SK-N-SH treated with all-trans-retinoic acid at 6 μM for 48 hours (cell line): ENCODE measurements at regions not wholly inside any gene's neighbourhood (a gene's known extent, or its start where the extent isn't known, plus 50 kb on each side); places are given as distances from the start of the nearest gene placed in this dataset.
A peak's percentile ranks its signal among the peaks of the same experiment; 100 is the strongest.

Experiments used
- ATAC-seq: fragments of 200-7000 bp; cut with Tn5 transposase; 3 replicates; pipeline ENCODE4 v1.9.1; 2020; ENCODE audit warnings: mild to moderate bottlenecking, moderate library complexity
- ARNTL ChIP-seq: fragments of 450-650 bp; formaldehyde crosslinking; IDR thresholded peaks from 2 replicates; pipeline ENCODE4 v1.5.0; 2020; ENCODE audit warnings: low read depth, mild to moderate bottlenecking, moderate library complexity, borderline replicate concordance
- BACH2 ChIP-seq: fragments of 250-450 bp; sonication (Bioruptor Pico); IDR thresholded peaks from 2 replicates; pipeline ENCODE4 v1.9.0; 2021; ENCODE audit warnings: mild to moderate bottlenecking, borderline replicate concordance
- CSDC2 ChIP-seq: fragments of 250-450 bp; sonication (Bioruptor Pico); IDR thresholded peaks from 2 replicates; pipeline ENCODE4 v1.5.0; 2020; ENCODE audit warnings: mild to moderate bottlenecking, moderate library complexity
- ISL1 ChIP-seq: fragments of 250-450 bp; sonication (Bioruptor Pico); IDR thresholded peaks from 2 replicates; pipeline ENCODE4 v2.1.2; 2022; ENCODE audit warnings: mild to moderate bottlenecking, moderate library complexity
- PPARA ChIP-seq: fragments of 250-450 bp; sonication (Bioruptor Pico); IDR thresholded peaks from 2 replicates; pipeline ENCODE4 v1.5.0; 2020; ENCODE audit warnings: mild to moderate bottlenecking, borderline replicate concordance
- SNAI2 ChIP-seq: fragments of 250-450 bp; sonication (Bioruptor Pico); IDR thresholded peaks from 2 replicates; pipeline ENCODE4 v1.5.0; 2020; ENCODE audit warnings: mild to moderate bottlenecking, moderate library complexity
- TOX ChIP-seq: fragments of 250-450 bp; sonication (Bioruptor Pico); IDR thresholded peaks from 2 replicates; pipeline ENCODE4 v1.8.0; 2021; ENCODE audit warnings: mild to moderate bottlenecking, moderate library complexity, borderline replicate concordance
- ZC3H10 ChIP-seq: fragments of 250-450 bp; sonication (Bioruptor Pico); IDR thresholded peaks from 2 replicates; pipeline ENCODE4 v1.5.1; 2021; ENCODE audit warnings: mild to moderate bottlenecking, moderate library complexity
- ZFP3 ChIP-seq: fragments of 250-450 bp; sonication (Bioruptor Pico); IDR thresholded peaks from 2 replicates; pipeline ENCODE4 v1.5.0; 2020; ENCODE audit warnings: mild to moderate bottlenecking, moderate library complexity
- ZFP30 ChIP-seq: fragments of 450-650 bp; formaldehyde crosslinking; IDR thresholded peaks from 2 replicates; pipeline ENCODE4 v1.5.0; 2022; ENCODE audit warnings: mild to moderate bottlenecking, moderate library complexity
- ZNF565 ChIP-seq: fragments of 450-650 bp; formaldehyde crosslinking; conservative IDR thresholded peaks from 2 replicates; pipeline ENCODE4 v1.5.0; 2020; ENCODE audit warnings: low read depth, mild to moderate bottlenecking, moderate library complexity
- ZNF70 ChIP-seq: fragments of 450-650 bp; formaldehyde crosslinking; IDR thresholded peaks from 2 replicates; pipeline ENCODE4 v1.5.0; 2020; ENCODE audit warnings: mild to moderate bottlenecking, moderate library complexity
- ZNF8 ChIP-seq: fragments of 450-650 bp; formaldehyde crosslinking; IDR thresholded peaks from 2 replicates; pipeline ENCODE4 v1.5.0; 2020; ENCODE audit warnings: mild to moderate bottlenecking, moderate library complexity
- TF ChIP-seq, protein P1 (sequence below): fragments of 250-450 bp; sonication (Bioruptor Pico); IDR thresholded peaks from 2 replicates; pipeline ENCODE4 v1.5.1; 2020; ENCODE audit warnings: low read depth, mild to moderate bottlenecking, moderate library complexity
- TF ChIP-seq, protein P2 (sequence below): fragments of 250-450 bp; sonication (Bioruptor Pico); IDR thresholded peaks from 2 replicates; pipeline ENCODE4 v1.5.1; 2021; ENCODE audit warnings: mild to moderate bottlenecking, moderate library complexity
- TF ChIP-seq, protein P3 (sequence below): fragments of 250-450 bp; sonication (Bioruptor Pico); IDR thresholded peaks from 2 replicates; pipeline ENCODE4 v1.8.0; 2020; ENCODE audit warnings: mild to moderate bottlenecking, moderate library complexity, borderline replicate concordance
- TF ChIP-seq, protein P4 (sequence below): fragments of 250-450 bp; sonication (Bioruptor Pico); IDR thresholded peaks from 2 replicates; pipeline ENCODE4 v1.8.0; 2021; ENCODE audit warnings: low read depth, mild to moderate bottlenecking, moderate library complexity, borderline replicate concordance
- TF ChIP-seq, protein P5 (sequence below): fragments of 250-450 bp; sonication (Bioruptor Pico); IDR thresholded peaks from 2 replicates; pipeline ENCODE4 v1.5.0; 2020; ENCODE audit warnings: mild to moderate bottlenecking, moderate library complexity

DNA sequence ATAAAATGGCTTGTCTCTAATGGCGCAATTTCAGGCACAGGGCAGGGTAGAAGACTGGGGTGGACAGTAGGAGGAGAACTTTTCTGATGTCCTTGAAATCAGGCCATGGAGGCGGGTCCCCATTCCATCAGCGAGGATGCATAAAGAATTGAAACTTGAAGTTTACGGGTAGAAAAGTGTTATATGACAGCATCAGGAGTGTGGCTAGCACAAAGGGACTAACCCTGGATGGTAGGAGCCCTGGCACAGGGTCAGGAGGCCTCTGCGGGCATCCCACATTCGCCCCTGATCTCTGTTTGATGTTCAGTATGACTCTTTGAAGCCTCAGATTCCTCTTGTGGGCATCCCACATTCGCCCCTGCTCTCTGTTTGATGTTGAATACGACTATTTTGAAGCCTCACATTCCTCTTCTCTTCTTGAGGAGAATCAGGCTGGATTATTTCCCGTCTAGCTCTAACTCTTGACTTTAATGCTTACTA, 94.8 kb upstream of the ADRA1B start:
- ATAC-seq, result no peak
- TF ChIP-seq ARNTL (CRISPR knock-in tag) (no peak), BACH2 (CRISPR knock-in tag) (no peak), ZNF8 (no peak)
- TF ChIP-seq, protein P1, sequence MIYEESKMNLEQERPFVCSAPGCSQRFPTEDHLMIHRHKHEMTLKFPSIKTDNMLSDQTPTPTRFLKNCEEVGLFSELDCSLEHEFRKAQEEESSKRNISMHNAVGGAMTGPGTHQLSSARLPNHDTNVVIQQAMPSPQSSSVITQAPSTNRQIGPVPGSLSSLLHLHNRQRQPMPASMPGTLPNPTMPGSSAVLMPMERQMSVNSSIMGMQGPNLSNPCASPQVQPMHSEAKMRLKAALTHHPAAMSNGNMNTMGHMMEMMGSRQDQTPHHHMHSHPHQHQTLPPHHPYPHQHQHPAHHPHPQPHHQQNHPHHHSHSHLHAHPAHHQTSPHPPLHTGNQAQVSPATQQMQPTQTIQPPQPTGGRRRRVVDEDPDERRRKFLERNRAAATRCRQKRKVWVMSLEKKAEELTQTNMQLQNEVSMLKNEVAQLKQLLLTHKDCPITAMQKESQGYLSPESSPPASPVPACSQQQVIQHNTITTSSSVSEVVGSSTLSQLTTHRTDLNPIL, result no peak

DNA sequence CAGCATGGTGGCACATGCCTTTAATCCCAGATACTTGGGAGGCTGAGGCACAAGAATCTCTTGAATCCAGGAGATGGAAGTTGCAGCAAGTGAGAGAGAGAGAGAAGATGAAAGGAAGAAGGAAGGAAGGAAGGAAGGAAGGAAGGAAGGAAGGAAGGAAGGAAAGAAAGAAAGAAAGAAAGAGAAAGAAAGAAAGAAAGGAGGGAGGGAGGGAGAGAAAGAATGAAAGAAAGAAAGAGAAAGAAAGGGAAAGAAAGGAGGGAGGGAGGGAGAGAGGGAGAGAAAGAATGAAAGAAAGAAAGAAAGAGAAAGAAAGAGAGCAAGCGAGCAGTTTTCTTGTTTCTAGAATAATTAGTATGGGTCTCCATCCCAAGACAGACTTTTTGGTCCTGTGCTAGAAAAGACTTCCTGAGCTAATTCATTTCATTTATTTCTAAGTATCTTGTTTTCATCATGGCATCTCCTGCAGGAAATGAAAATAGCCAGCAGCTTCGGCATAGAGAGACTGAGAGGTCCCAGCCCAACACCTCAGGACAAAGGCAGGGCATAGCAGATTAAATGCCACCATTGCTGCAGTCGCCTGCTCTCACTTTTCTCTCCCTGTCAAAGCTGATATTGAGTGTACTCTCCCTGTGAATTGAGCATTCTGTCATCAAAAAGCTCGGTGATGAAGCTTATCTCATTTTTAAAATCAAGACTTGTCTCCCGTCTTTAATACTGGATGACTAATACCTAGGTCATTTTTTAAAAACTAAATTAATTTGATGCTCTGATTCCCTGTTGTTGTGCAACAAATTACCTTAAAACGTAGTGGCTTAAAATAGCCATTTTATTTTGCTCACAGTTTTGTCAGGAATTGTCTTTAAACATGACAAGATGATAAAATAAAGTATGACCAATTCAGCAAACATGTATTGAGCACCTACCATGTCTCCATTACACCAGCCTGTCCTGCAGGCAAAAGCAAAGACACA, 91.8 kb upstream of the ADRA1B start:
- peak; percentile 54 for ATAC-seq
- TF ChIP-seq ARNTL (CRISPR knock-in tag), result no peak
- TF ChIP-seq ISL1 (CRISPR knock-in tag), result no peak
- TF ChIP-seq ZFP3, result no peak
- TF ChIP-seq ZNF8, result no peak
- TF ChIP-seq, protein P2, sequence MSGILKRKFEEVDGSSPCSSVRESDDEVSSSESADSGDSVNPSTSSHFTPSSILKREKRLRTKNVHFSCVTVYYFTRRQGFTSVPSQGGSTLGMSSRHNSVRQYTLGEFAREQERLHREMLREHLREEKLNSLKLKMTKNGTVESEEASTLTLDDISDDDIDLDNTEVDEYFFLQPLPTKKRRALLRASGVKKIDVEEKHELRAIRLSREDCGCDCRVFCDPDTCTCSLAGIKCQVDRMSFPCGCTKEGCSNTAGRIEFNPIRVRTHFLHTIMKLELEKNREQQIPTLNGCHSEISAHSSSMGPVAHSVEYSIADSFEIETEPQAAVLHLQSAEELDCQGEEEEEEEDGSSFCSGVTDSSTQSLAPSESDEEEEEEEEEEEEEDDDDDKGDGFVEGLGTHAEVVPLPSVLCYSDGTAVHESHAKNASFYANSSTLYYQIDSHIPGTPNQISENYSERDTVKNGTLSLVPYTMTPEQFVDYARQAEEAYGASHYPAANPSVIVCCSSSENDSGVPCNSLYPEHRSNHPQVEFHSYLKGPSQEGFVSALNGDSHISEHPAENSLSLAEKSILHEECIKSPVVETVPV (CRISPR knock-in tag), result no peak
- TF ChIP-seq, protein P3, sequence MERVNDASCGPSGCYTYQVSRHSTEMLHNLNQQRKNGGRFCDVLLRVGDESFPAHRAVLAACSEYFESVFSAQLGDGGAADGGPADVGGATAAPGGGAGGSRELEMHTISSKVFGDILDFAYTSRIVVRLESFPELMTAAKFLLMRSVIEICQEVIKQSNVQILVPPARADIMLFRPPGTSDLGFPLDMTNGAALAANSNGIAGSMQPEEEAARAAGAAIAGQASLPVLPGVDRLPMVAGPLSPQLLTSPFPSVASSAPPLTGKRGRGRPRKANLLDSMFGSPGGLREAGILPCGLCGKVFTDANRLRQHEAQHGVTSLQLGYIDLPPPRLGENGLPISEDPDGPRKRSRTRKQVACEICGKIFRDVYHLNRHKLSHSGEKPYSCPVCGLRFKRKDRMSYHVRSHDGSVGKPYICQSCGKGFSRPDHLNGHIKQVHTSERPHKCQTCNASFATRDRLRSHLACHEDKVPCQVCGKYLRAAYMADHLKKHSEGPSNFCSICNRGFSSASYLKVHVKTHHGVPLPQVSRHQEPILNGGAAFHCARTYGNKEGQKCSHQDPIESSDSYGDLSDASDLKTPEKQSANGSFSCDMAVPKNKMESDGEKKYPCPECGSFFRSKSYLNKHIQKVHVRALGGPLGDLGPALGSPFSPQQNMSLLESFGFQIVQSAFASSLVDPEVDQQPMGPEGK, result no peak
- no peak for TF ChIP-seq ZFP30
- no peak for TF ChIP-seq BACH2 (CRISPR knock-in tag)
- TF ChIP-seq, protein P4, sequence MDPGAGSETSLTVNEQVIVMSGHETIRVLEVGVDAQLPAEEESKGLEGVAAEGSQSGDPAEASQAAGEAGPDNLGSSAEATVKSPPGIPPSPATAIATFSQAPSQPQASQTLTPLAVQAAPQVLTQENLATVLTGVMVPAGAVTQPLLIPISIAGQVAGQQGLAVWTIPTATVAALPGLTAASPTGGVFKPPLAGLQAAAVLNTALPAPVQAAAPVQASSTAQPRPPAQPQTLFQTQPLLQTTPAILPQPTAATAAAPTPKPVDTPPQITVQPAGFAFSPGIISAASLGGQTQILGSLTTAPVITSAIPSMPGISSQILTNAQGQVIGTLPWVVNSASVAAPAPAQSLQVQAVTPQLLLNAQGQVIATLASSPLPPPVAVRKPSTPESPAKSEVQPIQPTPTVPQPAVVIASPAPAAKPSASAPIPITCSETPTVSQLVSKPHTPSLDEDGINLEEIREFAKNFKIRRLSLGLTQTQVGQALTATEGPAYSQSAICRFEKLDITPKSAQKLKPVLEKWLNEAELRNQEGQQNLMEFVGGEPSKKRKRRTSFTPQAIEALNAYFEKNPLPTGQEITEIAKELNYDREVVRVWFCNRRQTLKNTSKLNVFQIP (CRISPR knock-in tag), result no peak
- no peak for TF ChIP-seq ZNF70 (CRISPR knock-in tag)
- TF ChIP-seq, protein P1, result no peak
- TF ChIP-seq PPARA (CRISPR knock-in tag), result no peak
- no peak for TF ChIP-seq ZNF565 (CRISPR knock-in tag)
- TF ChIP-seq TOX (CRISPR knock-in tag), result no peak; the same call in 1 of the 2 replicates
- no peak for TF ChIP-seq CSDC2 (CRISPR knock-in tag)
- TF ChIP-seq ZC3H10 (CRISPR knock-in tag), result no peak
- TF ChIP-seq, protein P5, sequence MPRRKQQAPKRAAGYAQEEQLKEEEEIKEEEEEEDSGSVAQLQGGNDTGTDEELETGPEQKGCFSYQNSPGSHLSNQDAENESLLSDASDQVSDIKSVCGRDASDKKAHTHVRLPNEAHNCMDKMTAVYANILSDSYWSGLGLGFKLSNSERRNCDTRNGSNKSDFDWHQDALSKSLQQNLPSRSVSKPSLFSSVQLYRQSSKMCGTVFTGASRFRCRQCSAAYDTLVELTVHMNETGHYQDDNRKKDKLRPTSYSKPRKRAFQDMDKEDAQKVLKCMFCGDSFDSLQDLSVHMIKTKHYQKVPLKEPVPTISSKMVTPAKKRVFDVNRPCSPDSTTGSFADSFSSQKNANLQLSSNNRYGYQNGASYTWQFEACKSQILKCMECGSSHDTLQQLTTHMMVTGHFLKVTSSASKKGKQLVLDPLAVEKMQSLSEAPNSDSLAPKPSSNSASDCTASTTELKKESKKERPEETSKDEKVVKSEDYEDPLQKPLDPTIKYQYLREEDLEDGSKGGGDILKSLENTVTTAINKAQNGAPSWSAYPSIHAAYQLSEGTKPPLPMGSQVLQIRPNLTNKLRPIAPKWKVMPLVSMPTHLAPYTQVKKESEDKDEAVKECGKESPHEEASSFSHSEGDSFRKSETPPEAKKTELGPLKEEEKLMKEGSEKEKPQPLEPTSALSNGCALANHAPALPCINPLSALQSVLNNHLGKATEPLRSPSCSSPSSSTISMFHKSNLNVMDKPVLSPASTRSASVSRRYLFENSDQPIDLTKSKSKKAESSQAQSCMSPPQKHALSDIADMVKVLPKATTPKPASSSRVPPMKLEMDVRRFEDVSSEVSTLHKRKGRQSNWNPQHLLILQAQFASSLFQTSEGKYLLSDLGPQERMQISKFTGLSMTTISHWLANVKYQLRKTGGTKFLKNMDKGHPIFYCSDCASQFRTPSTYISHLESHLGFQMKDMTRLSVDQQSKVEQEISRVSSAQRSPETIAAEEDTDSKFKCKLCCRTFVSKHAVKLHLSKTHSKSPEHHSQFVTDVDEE (CRISPR knock-in tag), result no peak
- no peak for TF ChIP-seq SNAI2 (CRISPR knock-in tag)
- TF ChIP-seq, all 23 proteins: peak for 0
